ENCODE measurements at regions not wholly inside any gene's neighbourhood (a gene's known extent, or its start where the extent isn't known, plus 50 kb on each side); places are given as distances from the start of the nearest gene placed in this dataset.

- DNase-seq, result no peak
Measured at GRCh38 chr9:2984491-2984890, 140.6 kb upstream of the PUM3 start.

GRCh38 chr9:2979957-2980610 lies 136.2 kb upstream of the PUM3 start:
- DNase-seq, result no peak

GRCh38 chr9:2972475-2972874 lies 128.6 kb upstream of the PUM3 start:
- no peak for DNase-seq

GRCh38 chr9:2970864-2971263 lies 127.0 kb upstream of the PUM3 start:
- no peak for DNase-seq

- no peak for DNase-seq
Measured at GRCh38 chr9:2967766-2968165, 123.9 kb upstream of the PUM3 start.

GRCh38 chr9:2966565-2967300 lies 122.8 kb upstream of the PUM3 start:
- DNase-seq, result no peak

GRCh38 chr9:2964470-2964869 lies 120.6 kb upstream of the PUM3 start:
- DNase-seq, result no peak

GRCh38 chr9:2963307-2963706 lies 119.4 kb upstream of the PUM3 start:
- DNase-seq, result no peak

GRCh38 chr9:2962471-2963172 lies 118.7 kb upstream of the PUM3 start:
- no peak for DNase-seq

- no peak for DNase-seq
Measured at GRCh38 chr9:2958219-2958618, 114.3 kb upstream of the PUM3 start.

GRCh38 chr9:2957656-2958200 lies 113.8 kb upstream of the PUM3 start:
- DNase-seq, result no peak

GRCh38 chr9:2955575-2955974 lies 111.7 kb upstream of the PUM3 start:
- no peak for DNase-seq

- no peak for DNase-seq
Measured at GRCh38 chr9:2939368-2939767, 95.5 kb upstream of the PUM3 start.

GRCh38 chr9:2936221-2936620 lies 92.3 kb upstream of the PUM3 start:
- no peak for DNase-seq

GRCh38 chr9:2934883-2935282 lies 91.0 kb upstream of the PUM3 start:
- DNase-seq, result no peak

GRCh38 chr9:2934241-2934650 lies 90.4 kb upstream of the PUM3 start:
- no peak for DNase-seq

GRCh38 chr9:2933165-2934095 lies 89.5 kb upstream of the PUM3 start:
- DNase-seq, result no peak

- no peak for DNase-seq
Measured at GRCh38 chr9:2928411-2928810, 84.5 kb upstream of the PUM3 start.

- DNase-seq, result no peak
Measured at GRCh38 chr9:2925016-2925415, 81.1 kb upstream of the PUM3 start.

- DNase-seq, result no peak
Measured at GRCh38 chr9:2924380-2924768, 80.5 kb upstream of the PUM3 start.

GRCh38 chr9:2923766-2924379 lies 80.0 kb upstream of the PUM3 start:
- DNase-seq, result no peak

- no peak for DNase-seq
Measured at GRCh38 chr9:2919347-2919746, 75.5 kb upstream of the PUM3 start.

All from dermis blood vessel endothelial cell (primary cell).